Uterus (tissue), 2 donors: ENCODE measurements at regions not wholly inside any gene's neighbourhood (a gene's known extent, or its start where the extent isn't known, plus 50 kb on each side); places are given as distances from the start of the nearest gene placed in this dataset.

ENCODE experiments used
- CTCF ChIP-seq, 4 experiments: fragments of 200-600 bp in 2 of 4; fragments of 450-650 bp in 2 of 4; sonication (generic) in 2 of 4; IDR thresholded peaks; one replicate each; pipeline ENCODE4 v1.5.1; 2016 to 2019; ENCODE audit warnings: antibody characterized with exemption in 4 of 4, mild to moderate bottlenecking in 2 of 4, moderate library complexity in 1 of 4
- POLR2A ChIP-seq, 2 donors: fragments of 450-650 bp; IDR thresholded peaks; one replicate each; pipeline ENCODE4 v1.6.1; 2016; ENCODE audit warnings: antibody characterized with exemption in 2 of 2, mild to moderate bottlenecking in 1 of 2, moderate library complexity in 1 of 2

- TF ChIP-seq POLR2A (IDR thresholded peaks at IDR 0.05) = no peak
- no peak for TF ChIP-seq CTCF (IDR thresholded peaks at IDR 0.05)
Measured at GRCh38 chr1:194362327-194362726, 1175.9 kb upstream of the B3GALT2 start.
